NCI-H82 treated with DMSO at 0.1 percent for 48 hours (cell line): ENCODE measurements at regions not wholly inside any gene's neighbourhood (a gene's known extent, or its start where the extent isn't known, plus 50 kb on each side); places are given as distances from the start of the nearest gene placed in this dataset.
"Not testable (repeated sequence)": the region's sequence is repeated elsewhere in the genome, so short reads cannot be mapped to it uniquely, and the experiment has no call there.

Source experiments
- DNase-seq: peaks from one replicate; lab custom pipeline; 2025; ENCODE audit not compliant: unreplicated experiment; lab: John Stamatoyannopoulos, UW

DNA sequence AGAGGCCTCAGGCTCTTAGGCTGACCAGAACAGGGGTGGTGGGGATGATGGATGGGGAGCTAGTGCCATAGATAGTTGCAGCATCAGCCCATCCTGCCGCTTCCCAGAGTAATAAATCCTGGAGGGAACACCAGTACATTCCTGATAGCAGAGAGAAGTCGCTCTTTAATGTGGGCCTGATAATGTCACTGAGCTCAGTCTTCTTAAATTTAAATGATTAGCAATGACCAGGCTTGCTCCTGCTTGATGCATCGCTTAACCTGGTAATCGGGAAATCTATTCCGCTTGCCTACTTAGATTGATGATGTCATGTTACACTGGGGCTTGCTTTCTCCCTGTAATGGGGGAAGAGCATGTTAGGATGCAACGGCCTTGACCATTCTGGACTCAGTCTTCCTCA lies 218.6 kb upstream of the PLXNA2 start:
- no peak for DNase-seq

DNA sequence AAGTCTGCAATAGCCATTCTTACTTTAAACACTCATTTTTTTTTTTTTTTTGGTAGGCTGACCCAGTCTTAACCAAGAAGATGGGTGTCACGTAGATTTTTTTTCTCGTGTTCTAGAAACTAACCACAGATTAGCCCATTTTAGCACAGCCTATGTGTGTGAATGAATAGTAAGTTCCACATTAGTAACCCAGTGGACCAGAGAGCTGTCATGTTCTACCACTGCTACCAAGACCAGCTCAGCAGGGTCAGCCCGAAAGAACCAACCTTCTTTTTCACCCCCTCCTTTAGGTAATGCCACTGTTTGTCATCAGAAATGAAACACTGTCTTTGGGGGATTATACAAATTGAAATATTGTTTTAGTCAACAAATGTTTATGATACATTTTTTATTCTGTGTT lies 221.1 kb upstream of the PLXNA2 start:
- no peak for DNase-seq

DNA sequence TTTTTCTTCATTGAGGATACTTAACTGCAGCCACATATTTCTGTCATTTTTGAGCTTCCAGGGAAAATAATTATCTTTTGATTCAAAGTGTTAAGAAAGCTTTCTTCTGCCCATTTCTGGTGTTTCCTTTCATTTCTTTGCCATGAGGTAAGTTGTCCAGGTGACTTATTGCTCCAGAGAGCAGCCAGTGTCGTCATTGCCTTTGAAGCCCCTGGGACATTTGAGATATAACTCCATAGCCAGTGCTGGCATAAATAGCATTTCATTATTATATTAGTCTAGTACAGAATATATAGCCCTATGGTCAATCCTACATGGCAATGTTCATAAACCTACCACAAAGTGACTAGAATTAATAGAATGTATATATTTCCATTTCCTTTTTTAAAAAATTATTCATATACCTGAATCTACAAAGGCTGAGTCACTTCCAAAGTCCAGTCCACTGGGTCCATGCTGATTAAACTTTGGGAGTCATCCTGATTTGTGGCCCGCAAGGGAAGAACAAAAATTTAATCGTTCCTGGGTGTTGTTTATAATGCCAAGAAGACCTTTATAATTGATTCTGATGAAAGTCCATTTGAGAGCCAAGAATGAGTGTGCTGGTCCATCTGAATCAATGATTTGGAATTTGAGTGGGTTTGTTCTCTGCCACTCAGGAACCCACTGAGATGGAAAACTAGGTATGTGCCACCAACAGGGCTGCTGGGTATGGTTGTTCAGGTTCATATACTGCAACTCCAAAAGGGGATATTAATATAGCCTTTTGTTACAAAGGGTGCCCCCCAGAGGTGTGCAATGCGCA lies 221.8 kb upstream of the PLXNA2 start:
- no peak for DNase-seq

DNA sequence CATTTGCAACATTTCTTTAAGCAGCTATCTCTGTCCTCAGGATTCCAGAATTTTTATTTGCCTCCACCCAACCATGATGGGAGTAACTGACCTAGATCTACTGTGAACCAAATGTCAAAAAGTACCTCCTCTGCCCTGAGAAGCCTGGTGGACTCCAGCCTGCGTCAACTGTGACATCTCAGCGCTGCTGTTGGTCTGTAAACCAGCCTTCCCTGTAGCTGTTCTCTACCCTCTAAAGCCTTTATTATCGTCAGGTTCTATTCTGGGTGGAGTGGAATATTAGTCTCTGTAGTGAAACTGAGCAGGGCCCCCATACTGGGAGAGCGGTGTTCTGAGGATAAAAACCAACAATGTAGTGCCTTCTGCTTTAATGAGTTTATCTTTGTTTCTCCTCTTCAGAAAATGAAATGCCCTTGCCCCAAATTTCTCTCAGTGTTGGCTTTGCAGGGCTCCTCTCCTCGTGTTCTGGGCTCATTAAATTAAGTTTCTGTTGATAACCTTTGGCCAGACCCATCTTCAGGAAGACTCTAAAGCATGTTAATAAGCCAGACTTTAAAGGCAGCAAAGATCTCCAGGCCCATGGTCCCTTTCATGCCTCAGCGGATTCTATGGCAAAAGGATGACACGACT lies 223.1 kb upstream of the PLXNA2 start:
- no peak for DNase-seq

DNA sequence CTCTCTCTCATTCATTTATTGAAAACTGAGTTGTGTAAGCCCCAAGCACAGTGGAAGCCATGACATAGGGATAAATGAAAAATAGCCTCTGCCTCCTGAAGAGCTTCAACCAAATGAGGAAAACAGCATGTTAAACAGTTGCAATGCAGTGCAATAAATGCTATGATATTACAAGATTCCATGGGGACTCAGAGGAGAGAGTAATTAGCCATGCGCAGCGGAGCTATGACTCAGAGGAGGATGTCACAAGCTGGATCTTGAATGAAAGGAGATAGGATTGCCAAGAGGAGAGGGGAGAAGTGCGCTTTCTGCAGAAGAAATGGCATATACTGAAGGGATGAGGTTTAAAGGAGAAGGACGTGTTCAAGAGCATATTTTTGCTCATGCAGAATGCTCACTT lies 231.3 kb upstream of the PLXNA2 start:
- no peak for DNase-seq

DNA sequence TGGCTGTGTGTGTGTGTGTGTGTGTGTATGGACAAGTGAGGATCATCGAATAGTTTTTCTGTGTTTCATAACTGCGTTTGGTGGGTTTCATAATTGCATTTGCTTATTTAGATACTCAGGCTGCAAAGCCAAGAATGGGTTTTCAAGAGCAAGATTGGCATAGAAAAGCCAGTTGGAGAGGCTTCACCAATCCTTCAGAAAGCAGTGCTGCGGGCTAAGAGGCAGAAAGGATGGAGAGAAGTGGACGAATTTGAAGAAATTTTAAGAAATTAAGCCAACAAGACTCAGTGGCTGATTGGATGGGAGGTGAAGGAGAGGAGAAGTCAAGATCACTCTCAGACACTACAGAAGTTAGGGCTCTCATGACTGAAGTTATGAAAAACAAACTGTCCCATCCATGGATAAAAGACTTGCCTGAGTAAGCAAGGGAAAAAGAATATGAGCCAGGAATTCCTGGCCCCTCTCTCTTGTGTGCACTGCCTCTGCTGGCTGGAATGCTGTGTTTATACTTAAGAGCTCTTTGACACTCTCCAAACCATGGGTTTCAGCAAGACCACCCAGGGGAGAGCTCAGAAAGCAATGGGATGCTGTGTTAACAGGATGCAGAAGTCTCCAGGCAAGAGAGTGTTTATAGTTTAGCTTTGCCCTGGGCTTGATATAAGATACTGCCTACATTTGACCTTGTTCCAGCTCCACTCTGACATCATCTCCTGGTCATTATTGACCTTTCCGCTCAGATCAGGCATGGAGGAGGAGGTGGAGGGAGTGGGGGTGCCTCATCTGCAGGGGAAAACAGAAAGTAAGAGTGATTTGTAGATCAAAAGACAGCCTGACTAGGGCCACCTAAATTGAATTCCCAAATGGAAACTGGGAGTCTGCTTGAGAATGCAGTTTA lies 232.0 kb upstream of the PLXNA2 start:
- DNase-seq, result no peak

DNA sequence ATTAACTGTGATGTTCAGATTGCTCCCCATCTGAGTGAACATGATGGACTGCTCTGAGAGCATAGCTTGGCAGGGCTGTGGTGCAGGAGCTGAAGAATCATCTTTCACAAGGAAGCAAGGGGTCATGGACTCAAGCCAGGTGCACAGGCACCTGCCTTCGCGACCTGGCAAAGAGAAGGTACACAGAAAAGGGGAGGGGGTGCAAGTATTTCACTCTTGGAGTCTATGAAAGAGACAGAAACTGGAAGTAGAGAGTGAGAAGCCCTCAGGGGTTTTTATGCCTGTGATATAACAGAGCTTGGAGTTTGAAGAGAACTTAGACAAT lies 232.6 kb upstream of the PLXNA2 start:
- DNase-seq, result no peak

DNA sequence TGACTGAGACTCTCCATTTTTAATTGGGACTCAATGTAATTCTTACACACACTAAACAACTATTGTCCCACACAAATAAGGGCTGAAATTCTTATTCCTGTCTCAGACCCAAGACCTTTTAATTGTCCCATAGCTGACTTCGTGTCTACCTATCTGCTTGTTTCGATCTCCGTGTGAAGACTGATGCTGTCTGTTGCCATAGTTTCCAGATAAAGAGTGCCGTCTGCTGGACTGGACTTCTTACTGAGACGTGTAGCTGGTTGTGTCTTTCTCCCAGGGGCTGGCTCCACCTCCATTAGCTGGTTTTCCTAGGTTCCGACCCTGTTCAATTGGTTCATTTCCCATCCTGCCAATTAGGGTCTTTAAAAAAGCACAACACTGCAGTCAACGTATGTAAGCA lies 235.3 kb upstream of the PLXNA2 start:
- no peak for DNase-seq

DNA sequence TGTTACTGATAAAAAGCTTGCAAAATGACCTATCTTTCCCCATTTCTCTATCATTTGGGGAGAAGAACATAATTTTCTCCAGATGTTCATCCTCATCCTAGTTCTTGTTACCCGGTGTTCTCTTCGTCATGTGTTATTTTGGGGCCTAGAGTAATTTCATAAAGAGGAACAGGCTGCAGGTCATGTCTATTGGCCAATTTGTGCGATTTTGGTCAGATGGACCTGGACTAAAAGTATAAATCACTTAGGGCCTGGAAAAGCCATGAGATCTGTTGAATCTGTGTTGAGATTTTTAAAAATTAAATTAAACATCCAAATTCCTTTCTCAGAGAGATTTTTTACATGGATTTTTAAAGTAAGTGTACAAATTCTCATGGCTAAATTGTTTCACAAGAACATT lies 241.3 kb upstream of the PLXNA2 start:
- no peak for DNase-seq

DNA sequence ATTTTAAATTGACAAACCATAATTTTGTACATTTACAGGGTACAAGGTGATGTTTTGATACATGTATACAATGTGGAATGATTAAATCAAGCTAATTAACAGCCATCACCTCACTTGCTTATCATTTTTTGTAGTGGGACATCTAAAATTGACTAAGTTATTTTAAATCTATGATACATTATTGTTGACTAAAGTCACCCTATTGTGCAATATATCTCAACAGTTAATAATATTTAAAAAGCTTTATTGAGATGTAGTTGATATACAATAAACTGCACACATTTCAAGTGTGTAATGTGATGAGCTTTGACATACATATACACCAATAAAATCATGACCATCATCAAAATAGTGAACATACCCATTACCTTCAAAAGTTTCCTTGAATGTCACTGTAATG lies 242.5 kb upstream of the PLXNA2 start:
- no peak for DNase-seq

DNA sequence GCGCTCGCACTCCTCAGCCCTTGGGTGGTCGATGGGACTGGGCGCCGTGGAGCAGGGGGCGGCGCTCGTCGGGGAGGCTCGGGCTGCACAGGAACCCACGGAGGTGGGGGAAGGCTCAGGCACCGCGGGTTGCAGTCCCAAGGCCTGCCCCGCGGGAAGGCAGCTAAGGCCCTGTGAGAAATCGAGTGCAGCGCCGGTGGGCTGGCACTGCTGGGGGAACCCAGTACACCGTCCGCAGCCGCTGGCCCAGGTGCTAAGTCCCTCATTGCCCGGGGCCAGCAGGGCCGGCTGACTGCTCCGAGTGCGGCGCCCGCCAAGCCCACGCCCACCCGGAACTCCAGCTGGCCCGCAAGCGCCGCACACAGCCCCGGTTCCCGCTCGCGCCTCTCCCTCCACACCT lies 244.2 kb upstream of the PLXNA2 start:
- not testable (repeated sequence) for DNase-seq

DNA sequence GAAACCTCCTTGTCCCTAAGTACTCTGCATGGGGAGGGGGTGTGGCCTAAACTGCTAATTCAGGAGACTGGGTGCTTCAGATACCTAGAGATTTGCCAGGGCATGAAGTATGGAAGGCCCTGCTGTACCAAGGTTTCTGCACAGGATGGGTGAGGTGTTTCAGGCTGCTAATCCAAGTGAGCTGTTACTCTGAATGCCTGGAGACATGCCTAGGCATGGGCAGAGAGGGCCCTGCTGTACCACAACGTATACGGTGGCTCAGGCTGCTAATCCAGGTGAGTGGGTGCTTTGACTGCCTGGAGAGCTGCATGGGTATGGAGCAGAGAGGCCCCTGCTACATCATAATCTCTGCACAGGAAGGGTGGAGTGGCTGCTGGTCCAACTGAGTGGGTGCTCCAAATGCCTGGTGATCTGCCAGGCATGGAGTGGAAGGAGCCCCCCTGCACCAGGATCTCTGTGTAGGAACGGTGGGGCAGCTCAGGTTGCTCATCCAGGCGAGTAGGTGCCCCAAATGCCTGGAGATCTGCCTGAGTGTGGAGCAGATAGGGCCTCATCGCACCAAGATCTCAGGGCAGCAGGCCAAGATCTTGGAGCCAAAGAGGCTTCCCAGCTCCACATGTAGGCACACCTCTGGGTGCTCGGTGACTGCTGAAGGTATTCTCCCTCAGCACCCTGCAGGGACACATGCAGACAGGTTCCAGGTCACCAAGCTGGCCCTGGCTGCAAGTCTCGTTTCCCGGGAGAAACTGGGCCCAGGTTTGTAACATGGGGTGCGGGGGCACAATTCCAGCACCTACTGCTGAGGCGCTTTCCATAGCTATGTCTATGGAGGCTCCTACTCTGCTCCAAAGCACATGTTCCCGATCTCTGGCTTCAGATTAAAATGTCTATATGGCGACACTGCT lies 252.5 kb upstream of the PLXNA2 start:
- DNase-seq, result no peak

DNA sequence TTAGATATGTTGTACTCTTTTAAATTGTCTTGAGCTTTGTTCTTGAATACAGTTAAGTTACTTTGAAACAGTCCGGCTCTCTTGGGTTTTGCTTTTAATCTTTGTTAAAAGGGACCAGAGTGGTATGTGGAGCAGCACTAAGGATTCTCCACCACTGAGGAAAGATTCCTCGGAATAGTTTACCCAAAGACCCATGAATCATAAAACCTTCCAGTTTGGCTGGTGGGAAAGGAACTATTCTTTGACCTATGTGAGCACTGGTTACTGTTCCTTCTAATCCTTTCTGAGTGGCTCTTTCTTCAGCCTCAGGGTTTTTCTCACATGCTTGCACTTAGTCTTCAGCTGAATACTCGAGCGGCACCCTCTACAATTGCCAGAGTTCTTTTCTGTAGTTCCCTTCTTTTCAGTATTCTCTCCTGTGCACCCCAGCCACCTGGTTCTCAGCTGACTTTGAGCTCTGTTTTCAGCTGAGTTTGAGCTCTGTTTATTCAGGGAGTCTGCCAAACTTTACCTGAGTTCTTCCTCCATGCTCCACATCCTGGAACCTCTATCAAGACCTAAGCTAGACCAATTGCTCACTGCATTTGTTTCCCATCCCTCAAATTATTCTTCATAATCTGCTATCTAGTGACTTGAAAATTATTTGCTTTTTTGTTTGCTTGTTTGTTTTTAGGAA lies 253.8 kb upstream of the PLXNA2 start:
- DNase-seq, result no peak

DNA sequence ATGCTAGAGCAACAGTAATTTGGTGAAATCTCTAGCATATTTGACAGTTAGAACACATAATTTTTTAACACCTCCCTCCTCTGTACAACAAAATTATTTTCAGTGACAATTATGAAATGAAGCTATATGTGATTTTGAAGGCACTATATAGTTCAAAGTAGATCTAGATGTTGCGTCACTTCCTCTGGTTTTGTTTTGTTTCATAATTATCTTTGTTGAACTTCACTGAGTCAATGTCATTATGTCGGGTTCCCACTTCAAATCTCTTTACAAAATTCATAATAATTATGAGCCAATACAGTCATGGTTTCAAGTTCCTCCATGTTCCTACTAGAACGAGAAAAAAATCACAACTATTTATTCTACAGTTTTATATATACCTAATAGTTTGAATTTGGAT lies 254.8 kb upstream of the PLXNA2 start:
- DNase-seq, result no peak

DNA sequence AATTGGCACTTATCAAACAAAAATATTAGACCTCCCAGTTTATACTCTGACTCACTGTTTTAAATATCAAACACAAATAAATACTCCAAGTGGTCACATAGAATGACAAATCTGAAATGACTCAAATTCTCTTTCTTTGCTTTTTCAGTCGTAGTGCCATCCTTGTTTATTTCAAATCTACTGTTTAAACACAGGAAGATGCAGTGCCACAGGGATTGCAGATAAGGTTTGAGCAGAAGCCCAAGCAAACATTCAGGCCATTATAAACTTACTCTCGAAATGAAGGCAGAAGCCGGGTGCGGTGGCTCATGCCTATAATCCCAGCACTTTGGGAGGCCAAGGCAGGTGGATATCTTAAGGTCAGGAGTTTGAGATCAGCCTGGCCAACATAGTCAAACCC lies 255.4 kb upstream of the PLXNA2 start:
- DNase-seq, result no peak

DNA sequence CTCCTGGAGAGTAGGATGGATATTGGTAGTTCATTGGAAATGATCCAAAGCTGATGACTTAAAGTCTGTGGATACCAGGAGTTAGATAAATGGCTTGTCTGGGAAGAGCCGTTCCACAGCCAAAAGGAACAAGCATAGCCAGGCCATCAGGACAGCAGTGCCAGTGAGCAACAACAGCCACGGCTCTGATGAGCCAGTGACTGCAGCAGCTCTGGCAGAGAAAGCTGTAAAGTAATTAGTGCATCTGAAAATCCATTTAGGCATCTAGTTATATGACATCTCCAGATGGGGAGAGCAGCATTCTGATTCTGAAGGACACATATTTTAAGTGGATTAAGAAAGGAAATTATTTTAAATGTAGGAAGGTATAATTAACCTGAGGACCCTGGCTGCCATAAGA lies 256.2 kb upstream of the PLXNA2 start:
- DNase-seq, result peak; percentile 88

DNA sequence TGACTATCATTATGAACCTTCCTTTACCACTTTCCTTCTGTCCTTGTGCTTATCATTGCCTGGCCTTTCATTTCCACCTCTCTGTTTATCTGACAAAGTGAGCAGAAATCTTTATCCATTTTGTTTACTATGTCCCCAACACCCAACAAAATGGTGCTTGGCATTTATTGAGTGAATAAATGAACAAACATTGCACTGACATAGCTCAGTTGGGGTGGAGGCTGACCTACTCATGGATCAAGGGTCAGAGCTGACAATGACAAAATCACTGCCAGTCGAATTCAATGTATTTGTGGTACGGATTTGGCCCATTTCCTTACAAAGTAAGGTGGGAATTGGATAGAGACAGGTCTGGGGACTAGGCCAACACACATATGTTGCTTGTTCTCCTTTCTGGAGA lies 257.4 kb upstream of the PLXNA2 start:
- DNase-seq, result no peak

DNA sequence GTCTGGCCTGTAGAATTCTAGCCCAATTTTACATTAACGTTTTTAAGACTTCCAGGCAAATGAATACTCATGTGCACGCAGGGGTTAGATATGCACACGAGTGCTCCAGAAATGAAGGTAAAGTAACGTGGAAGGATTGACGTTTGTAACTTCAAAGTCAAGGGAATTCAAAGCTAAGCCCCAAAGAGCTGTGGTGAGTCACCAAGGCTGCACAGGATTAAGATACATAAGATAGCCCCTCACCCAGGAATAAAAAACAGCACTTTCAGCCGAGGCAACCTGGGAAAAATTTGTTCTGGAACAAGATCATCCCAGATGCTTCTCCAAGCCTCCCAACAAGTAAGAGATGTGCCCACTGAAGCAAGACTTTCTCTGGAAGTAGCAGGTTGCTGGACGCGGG lies 259.6 kb upstream of the PLXNA2 start:
- no peak for DNase-seq

DNA sequence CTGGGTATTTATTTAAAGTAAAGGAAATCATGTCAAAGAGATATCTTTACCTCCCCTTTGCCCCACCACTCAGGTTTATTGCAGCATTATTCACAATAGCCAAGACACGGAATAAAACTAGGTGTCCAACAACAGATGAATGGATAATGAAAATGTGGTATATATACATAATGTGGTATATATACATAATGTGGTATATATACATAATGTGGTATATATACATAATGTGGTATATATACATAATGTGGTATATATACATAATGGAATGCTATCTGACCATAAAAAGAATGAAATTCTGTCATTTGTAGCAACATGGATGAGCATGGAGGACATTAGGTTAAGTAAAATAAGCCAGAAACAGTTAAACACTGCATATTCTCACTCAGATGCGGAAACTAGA lies 262.6 kb upstream of the PLXNA2 start:
- DNase-seq, result no peak

DNA sequence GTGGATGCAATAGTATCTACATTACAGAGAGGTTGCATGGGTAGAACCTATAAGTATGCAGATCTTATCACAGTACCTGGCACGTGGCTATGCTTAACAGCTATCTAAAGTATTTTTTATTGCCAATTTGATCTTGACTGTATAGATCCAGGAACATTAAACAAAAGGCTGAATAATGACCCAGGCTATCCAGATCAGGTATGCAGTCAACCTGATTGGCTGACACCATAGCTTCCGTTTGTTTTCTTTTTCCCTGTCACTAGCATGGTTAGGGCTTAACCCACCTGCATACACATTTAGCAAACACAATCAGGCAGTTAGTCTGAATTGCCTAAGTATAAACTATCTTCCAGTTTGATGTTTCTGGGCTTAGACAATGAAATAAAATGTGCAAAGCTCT lies 264.9 kb upstream of the PLXNA2 start:
- DNase-seq, result no peak
